ENCODE measurements at regions not wholly inside any gene's neighbourhood (a gene's known extent, or its start where the extent isn't known, plus 50 kb on each side); places are given as distances from the start of the nearest gene placed in this dataset.

DNA sequence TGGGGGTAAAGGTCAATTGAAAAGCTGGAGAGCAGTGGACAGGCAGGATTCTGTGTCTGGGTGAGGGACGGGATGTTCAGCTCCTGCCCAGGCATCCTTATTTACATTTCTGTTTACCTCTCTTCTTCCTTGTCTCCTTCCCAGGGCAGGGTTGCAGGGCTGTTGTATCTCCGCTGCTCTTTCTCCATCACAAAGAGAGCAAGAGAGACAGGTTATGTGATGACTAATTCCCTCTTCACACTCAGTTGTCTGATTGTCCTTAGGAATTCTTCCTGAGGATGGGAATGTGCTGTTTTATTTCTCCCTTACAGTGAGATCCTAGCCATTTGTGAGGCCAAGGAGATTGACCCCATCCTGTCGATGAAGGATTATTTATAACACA lies 104.9 kb downstream of the VPREB1 start:
- Histone ChIP-seq H3K4me3 (ENCODE audit: low read depth in 1 of 3, low read length in 3 of 3) (no peak overlapping the region), H3K9me3 (ENCODE audit: control insufficient read depth in 4 of 4, low read length in 3 of 4) (no peaks in the 10 kb centered on the region), H3K27ac (ENCODE audit: low read depth in 1 of 2, low read length in 2 of 2) (no peak overlapping the region), H3K9ac (ENCODE audit: low read depth in 1 of 2, low read length in 2 of 2) (no peak overlapping the region), H3K36me3 (ENCODE audit: control insufficient read depth in 4 of 4, insufficient read depth in 3 of 4, low read depth in 1 of 4, low read length in 3 of 4) (no peaks in the 10 kb centered on the region), H3K27me3 (ENCODE audit: control insufficient read depth in 4 of 4, insufficient read depth in 4 of 4, low read length in 3 of 4) (peaks cover 0 to 4% (median 0%) of the 10 kb centered on the region in 4 donors), H3K4me1 (ENCODE audit: control insufficient read depth in 4 of 4, insufficient read depth in 4 of 4, low read length in 3 of 4) (no peaks in the 10 kb centered on the region)
- DNase-seq (ENCODE audit: low spot score) = no peak
- WGBS = 46% methylated on average over 3 of the region's 3 CpGs
- TF ChIP-seq, protein P1, sequence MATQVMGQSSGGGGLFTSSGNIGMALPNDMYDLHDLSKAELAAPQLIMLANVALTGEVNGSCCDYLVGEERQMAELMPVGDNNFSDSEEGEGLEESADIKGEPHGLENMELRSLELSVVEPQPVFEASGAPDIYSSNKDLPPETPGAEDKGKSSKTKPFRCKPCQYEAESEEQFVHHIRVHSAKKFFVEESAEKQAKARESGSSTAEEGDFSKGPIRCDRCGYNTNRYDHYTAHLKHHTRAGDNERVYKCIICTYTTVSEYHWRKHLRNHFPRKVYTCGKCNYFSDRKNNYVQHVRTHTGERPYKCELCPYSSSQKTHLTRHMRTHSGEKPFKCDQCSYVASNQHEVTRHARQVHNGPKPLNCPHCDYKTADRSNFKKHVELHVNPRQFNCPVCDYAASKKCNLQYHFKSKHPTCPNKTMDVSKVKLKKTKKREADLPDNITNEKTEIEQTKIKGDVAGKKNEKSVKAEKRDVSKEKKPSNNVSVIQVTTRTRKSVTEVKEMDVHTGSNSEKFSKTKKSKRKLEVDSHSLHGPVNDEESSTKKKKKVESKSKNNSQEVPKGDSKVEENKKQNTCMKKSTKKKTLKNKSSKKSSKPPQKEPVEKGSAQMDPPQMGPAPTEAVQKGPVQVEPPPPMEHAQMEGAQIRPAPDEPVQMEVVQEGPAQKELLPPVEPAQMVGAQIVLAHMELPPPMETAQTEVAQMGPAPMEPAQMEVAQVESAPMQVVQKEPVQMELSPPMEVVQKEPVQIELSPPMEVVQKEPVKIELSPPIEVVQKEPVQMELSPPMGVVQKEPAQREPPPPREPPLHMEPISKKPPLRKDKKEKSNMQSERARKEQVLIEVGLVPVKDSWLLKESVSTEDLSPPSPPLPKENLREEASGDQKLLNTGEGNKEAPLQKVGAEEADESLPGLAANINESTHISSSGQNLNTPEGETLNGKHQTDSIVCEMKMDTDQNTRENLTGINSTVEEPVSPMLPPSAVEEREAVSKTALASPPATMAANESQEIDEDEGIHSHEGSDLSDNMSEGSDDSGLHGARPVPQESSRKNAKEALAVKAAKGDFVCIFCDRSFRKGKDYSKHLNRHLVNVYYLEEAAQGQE (IDR thresholded peaks at IDR 0.05) = no peak
- TF ChIP-seq EGR1 (IDR thresholded peaks at IDR 0.05; ENCODE audit: low read depth in 2 of 2) = no peak
- TF ChIP-seq FOXA2 (IDR thresholded peaks at IDR 0.05) = no peak
- TF ChIP-seq TAF1 (conservative IDR thresholded peaks at IDR 0.05) = no peak
- no peak for TF ChIP-seq FOXA1 (IDR thresholded peaks at IDR 0.05)
- no peak for TF ChIP-seq RAD21 (IDR thresholded peaks at IDR 0.05)
- TF ChIP-seq, protein P2, sequence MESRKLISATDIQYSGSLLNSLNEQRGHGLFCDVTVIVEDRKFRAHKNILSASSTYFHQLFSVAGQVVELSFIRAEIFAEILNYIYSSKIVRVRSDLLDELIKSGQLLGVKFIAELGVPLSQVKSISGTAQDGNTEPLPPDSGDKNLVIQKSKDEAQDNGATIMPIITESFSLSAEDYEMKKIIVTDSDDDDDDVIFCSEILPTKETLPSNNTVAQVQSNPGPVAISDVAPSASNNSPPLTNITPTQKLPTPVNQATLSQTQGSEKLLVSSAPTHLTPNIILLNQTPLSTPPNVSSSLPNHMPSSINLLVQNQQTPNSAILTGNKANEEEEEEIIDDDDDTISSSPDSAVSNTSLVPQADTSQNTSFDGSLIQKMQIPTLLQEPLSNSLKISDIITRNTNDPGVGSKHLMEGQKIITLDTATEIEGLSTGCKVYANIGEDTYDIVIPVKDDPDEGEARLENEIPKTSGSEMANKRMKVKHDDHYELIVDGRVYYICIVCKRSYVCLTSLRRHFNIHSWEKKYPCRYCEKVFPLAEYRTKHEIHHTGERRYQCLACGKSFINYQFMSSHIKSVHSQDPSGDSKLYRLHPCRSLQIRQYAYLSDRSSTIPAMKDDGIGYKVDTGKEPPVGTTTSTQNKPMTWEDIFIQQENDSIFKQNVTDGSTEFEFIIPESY (IDR thresholded peaks at IDR 0.05) = no peak

DNA sequence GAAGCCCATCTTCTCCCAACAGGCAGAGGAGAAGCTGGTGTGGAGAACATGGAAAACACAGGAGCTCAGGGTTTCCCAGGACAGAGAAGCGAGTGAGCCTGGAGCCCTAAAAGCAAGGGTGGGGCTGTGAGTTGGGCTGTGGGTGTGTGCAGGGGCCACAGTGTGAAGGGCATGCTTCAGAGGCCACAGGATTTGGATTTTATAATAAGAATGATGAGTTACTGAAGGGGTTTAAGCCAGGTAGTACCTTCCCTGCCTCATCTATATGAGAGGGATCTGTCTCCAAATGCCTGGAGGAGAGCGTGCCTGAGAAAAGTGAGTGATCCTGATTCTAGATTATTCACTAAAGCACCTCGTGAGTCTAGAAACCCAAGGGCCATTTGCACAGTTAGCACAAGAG lies 106.8 kb downstream of the VPREB1 start:
- TF ChIP-seq, protein P2 (IDR thresholded peaks at IDR 0.05) = no peak
- TF ChIP-seq, protein P3, sequence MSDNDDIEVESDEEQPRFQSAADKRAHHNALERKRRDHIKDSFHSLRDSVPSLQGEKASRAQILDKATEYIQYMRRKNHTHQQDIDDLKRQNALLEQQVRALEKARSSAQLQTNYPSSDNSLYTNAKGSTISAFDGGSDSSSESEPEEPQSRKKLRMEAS (IDR thresholded peaks at IDR 0.05) = no peak
- TF ChIP-seq TAF1 (conservative IDR thresholded peaks at IDR 0.05) = no peak
- TF ChIP-seq FOXA1 (IDR thresholded peaks at IDR 0.05) = no peak
- TF ChIP-seq, protein P4, sequence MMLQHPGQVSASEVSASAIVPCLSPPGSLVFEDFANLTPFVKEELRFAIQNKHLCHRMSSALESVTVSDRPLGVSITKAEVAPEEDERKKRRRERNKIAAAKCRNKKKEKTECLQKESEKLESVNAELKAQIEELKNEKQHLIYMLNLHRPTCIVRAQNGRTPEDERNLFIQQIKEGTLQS (IDR thresholded peaks at IDR 0.05) = no peak
- TF ChIP-seq GABPA (IDR thresholded peaks at IDR 0.05 in 1 of 2, conservative IDR thresholded peaks at IDR 0.05 in 1 of 2) = no peak
- TF ChIP-seq RAD21 (IDR thresholded peaks at IDR 0.05) = no peak
- TF ChIP-seq, protein P1 (IDR thresholded peaks at IDR 0.05) = no peak
- no peak for TF ChIP-seq HNF4A (conservative IDR thresholded peaks at IDR 0.05)
- no peak for TF ChIP-seq FOXA2 (IDR thresholded peaks at IDR 0.05)
- TF ChIP-seq RXRA (IDR thresholded peaks at IDR 0.05) = no peak
- TF ChIP-seq EGR1 (IDR thresholded peaks at IDR 0.05; ENCODE audit: low read depth in 2 of 2) = no peak
- H3K9ac ChIP-seq (ENCODE audit: low read depth in 1 of 2, low read length in 2 of 2) = no peak overlapping the region
- WGBS = 73% methylated on average over 3 of the region's 3 CpGs
- H3K36me3 ChIP-seq (ENCODE audit: control insufficient read depth in 4 of 4, insufficient read depth in 3 of 4, low read depth in 1 of 4, low read length in 3 of 4) = no peaks in the 10 kb centered on the region
- no peaks in the 10 kb centered on the region for H3K9me3 ChIP-seq (ENCODE audit: control insufficient read depth in 4 of 4, low read length in 3 of 4)
- DNase-seq (ENCODE audit: low spot score) = no peak
- no peak overlapping the region for H3K27ac ChIP-seq (ENCODE audit: low read depth in 1 of 2, low read length in 2 of 2)
- H3K4me3 ChIP-seq (ENCODE audit: low read depth in 1 of 3, low read length in 3 of 3) = no peak overlapping the region
- peaks cover 0 to 4% (median 0%) of the 10 kb centered on the region in 4 donors for H3K27me3 ChIP-seq (ENCODE audit: control insufficient read depth in 4 of 4, insufficient read depth in 4 of 4, low read length in 3 of 4)
- H3K4me1 ChIP-seq (ENCODE audit: control insufficient read depth in 4 of 4, insufficient read depth in 4 of 4, low read length in 3 of 4) = no peaks in the 10 kb centered on the region
